NCI-H1417 treated with DMSO at 0.1 percent for 48 hours (cell line): ENCODE measurements at regions not wholly inside any gene's neighbourhood (a gene's known extent, or its start where the extent isn't known, plus 50 kb on each side); places are given as distances from the start of the nearest gene placed in this dataset.

Experiments
- DNase-seq: peaks from one replicate; lab custom pipeline; 2025; lab: John Stamatoyannopoulos, UW

- DNase-seq, result no peak
These were observed 73.6 kb upstream of the CNTN1 start for GRCh38 chr12:40618636-40619035.

GRCh38 chr12:40620564-40621019, 71.6 kb upstream of the CNTN1 start:
- DNase-seq, result no peak

- peak; percentile 34 for DNase-seq
These were observed 69.9 kb upstream of the CNTN1 start for GRCh38 chr12:40622246-40622838.

GRCh38 chr12:40632171-40632570, 60.1 kb upstream of the CNTN1 start:
- DNase-seq, result no peak

GRCh38 chr12:40632933-40633332, 59.3 kb upstream of the CNTN1 start:
- DNase-seq, result no peak

- no peak for DNase-seq
These were observed 57.6 kb upstream of the CNTN1 start for GRCh38 chr12:40634517-40635131.

- no peak for DNase-seq
These were observed 57.0 kb upstream of the CNTN1 start for GRCh38 chr12:40635141-40635731.
